NB4 (cell line): ENCODE measurements at regions not wholly inside any gene's neighbourhood (a gene's known extent, or its start where the extent isn't known, plus 50 kb on each side); places are given as distances from the start of the nearest gene placed in this dataset.

Experiments
- CTCF ChIP-seq: IDR thresholded peaks from one replicate; pipeline ENCODE4 v1.5.1; 2012; ENCODE audit warnings: low read depth, low read length
- MYC ChIP-seq: IDR thresholded peaks from 2 replicates; pipeline ENCODE4 v1.6.1; 2011; ENCODE audit warnings: low read depth, low read length
- POLR2A ChIP-seq: IDR thresholded peaks from 2 replicates; pipeline ENCODE4 v1.6.1; 2011; ENCODE audit warnings: mild to moderate bottlenecking; ENCODE audit not compliant: insufficient read length; ENCODE audit errors: extremely low read depth

DNA sequence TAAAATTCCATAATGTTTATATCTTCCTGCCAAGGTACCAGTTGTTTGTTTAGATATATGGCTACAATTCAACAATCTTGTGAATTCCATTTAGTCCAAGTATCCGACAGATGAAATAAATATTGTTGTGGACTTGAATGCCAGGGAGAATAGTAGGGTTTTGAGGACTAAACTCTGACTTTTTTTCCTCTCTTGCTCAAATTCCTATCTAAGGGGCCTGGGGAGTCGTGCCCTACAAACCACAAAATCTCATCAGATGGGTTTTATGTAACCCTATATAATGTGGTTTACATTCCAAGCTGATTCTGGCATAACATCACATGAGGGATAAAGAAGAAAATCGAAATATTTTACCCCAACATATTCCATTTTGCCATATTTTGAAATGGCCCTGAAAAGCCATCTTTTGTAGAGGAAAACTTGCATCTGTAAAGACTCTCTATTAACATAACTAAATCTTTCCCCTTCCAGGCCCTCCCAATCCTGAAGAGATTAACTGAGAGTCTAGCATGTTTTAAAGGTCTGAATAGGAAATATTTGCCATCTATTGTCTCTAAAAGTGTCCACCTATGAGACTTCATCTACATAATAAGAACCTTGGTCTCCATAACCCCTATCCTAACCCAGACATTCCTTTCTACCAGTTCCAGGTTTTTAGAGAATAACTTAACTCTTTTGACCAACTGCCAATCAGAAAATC is 184.7 kb upstream of the KITLG start:
- TF ChIP-seq CTCF (no peak), POLR2A (no peak), MYC (no peak)
